Fibroblast of villous mesenchyme (primary cell): ENCODE measurements at regions not wholly inside any gene's neighbourhood (a gene's known extent, or its start where the extent isn't known, plus 50 kb on each side); places are given as distances from the start of the nearest gene placed in this dataset.
A peak's percentile ranks its signal among the peaks of the same experiment; 100 is the strongest.

ENCODE experiments used
- DNase-seq: peaks from one replicate; pipeline ENCODE4 v3.0.0-alpha.2; 2010; ENCODE audit warnings: low read depth
- H3K4me3 ChIP-seq: 2 replicates; pipeline ENCODE4 v1.5.1; 2011; ENCODE audit warnings: low read depth, mild to moderate bottlenecking, low read length
- CTCF ChIP-seq: IDR thresholded peaks from 2 replicates; pipeline ENCODE4 v1.5.1; 2012; ENCODE audit warnings: low read depth, mild to moderate bottlenecking, low read length; ENCODE audit not compliant: insufficient read depth

DNA sequence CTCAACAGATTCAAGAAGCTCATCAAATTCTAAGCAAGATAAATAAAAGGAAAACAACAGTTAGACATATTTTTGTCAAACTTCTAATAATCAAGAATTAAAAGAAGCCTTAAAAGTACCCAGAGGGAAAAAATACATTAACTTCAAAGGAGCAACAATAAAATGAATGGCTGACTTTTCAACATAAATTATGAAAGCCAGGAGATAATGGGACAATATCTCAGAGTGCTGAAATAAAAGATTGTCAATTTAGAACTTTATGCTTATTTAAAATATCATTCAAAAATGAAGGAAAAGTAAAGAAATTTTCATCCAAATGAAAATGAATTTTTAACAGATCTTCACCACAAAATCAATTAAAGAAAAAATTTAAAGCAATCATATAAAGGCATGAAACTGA lies 108.5 kb upstream of the IL6 start:
- no peak for DNase-seq
- no peak overlapping the region for H3K4me3 ChIP-seq
- no peak for TF ChIP-seq CTCF

- H3K4me3 ChIP-seq, result no peak overlapping the region
- peak; percentile 46 for DNase-seq
- TF ChIP-seq CTCF, result no peak
These were observed 109.8 kb upstream of the IL6 start for GRCh38 chr7:22617166-22617565.

DNA sequence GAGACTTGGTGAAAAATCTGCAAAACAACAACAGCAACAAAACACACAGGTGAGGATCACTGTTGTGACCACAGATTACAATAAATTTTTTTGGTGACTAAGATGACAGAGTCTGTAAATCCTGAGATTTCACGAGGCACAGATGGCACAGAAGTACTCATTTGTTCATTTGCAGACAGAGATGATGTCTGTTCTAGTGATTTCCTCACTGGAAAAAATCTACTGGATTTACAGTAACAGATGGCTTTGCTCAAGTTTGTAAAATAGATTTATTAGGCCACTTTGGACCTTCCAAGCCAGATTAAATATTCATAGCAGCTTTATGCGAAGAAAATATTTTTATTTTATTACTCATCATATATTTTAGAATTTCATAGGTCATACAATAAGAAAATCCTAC lies 113.5 kb upstream of the IL6 start:
- no peak overlapping the region for H3K4me3 ChIP-seq
- peak; percentile 73 for DNase-seq
- no peak for TF ChIP-seq CTCF

DNA sequence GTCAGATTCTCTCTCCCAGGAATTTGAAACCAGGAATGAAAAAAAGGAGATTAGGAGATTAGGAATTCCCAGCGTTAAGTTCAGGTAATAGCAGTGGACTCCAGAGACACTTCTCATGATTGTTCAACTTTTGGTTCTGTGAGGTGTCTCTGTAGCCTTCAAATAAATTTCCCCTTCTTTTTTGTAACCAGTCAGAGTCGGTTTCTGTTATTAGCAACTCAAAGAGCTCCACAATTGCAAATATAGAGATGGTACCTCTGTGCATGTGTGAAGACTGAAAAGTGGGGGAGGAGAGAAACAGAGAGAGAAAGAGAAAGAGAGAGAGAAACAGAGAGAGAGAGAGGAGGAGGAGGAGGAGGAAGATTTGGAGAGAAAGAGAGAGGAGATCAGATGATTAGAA lies 112.8 kb upstream of the STEAP1B start:
- DNase-seq, result no peak
- TF ChIP-seq CTCF, result no peak
- no peak overlapping the region for H3K4me3 ChIP-seq

DNA sequence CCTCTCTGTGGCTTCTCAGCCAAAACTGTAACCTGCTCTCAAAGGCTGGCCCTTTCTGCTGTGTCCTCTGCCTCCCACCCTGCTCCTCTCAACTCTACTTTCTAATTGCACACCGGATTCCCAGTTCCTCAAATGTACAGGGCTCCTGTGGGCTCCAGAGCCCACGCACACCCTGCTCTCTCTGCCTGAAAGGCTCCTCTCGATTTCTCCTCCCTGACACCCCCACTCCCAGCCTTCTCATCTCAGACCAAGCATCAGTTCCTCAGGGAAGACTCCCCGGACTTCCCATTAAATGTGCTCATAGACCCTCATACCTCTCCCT lies 111.7 kb upstream of the STEAP1B start:
- H3K4me3 ChIP-seq, result no peak overlapping the region

GRCh38 chr7:22610951-22611757 lies 111.2 kb upstream of the STEAP1B start:
- no peak for TF ChIP-seq CTCF
- no peak overlapping the region for H3K4me3 ChIP-seq
- peak; percentile 56 for DNase-seq

More for the DNA sequence above, 111.7 kb upstream of the STEAP1B start:
- TF ChIP-seq CTCF, result no peak
- DNase-seq, result no peak

GRCh38 chr7:22610263-22610662 lies 110.3 kb upstream of the STEAP1B start:
- TF ChIP-seq CTCF, result no peak
- DNase-seq, result no peak
- no peak overlapping the region for H3K4me3 ChIP-seq
